ENCODE measurements at regions not wholly inside any gene's neighbourhood (a gene's known extent, or its start where the extent isn't known, plus 50 kb on each side); places are given as distances from the start of the nearest gene placed in this dataset.
"Not testable (repeated sequence)": the region's sequence is repeated elsewhere in the genome, so short reads cannot be mapped to it uniquely, and the experiment has no call there.

DNA sequence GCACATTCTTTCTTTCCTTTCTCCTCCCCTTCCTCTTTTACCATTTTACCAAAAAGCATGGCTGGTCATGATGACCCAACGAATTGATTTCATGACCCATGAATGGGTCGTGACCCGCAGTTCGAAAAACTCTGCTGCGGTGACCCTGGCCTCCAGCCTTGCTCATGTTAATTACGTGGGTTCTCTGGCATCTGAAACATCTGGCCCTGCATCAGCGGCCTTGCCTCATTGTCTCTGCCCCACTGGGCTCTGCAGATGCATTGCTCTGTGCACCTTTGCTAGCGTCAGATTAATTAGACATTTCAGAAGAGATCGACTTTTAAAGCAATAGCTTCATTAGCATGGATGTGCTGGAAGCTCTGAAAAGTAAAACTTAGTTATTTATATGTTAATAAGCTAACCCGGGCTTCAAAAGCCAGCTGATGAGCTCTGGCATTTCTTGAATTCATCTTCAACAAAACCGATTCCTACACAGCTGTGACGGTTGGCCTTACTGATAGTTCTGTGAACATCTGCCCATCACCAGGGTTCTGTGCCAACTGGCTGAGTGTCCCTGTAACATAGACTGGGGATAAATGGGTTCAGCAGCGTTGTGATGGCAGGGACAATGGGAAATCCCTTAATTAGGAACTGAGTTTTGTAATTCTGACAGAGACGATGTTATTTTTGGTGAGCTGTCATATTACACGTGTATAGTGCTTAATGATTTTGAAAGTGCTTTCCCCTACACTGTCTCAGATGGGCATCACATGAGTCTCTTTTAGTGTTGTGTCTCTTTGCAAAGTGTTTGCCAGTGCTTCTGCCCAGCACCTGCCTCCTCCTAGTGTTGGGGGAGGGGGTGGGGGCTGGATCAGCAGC lies 225.9 kb upstream of the EEF2KMT start:
- no peak for DNase-seq (ENCODE audit: insufficient read length, low spot score)
- no peak for TF ChIP-seq POLR2A (IDR thresholded peaks at IDR 0.05; ENCODE audit: low read depth, low read length)
- no peak for FAIRE-seq

DNA sequence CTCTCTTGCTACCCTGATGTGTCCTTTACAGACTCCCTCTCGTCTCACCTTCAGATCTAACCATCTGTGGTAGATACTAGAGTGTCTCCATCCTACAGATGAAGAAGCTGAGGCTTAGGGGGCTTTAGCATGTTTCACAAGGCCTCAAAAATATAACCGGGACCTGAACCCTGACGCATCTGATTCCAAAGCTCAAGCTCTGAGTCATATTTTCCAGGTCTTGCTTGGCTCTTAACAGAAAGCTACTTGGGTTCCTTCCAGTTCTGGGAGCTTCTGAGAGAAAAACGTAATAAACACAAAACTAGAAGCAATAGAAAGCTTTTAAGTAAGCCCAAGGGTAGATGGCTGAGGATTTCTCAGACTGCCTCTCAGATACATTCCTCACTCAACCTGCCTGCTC lies 224.3 kb upstream of the EEF2KMT start:
- no peak for FAIRE-seq
- no peak for TF ChIP-seq POLR2A (IDR thresholded peaks at IDR 0.05; ENCODE audit: low read depth, low read length)
- no peak for DNase-seq (ENCODE audit: insufficient read length, low spot score)

DNA sequence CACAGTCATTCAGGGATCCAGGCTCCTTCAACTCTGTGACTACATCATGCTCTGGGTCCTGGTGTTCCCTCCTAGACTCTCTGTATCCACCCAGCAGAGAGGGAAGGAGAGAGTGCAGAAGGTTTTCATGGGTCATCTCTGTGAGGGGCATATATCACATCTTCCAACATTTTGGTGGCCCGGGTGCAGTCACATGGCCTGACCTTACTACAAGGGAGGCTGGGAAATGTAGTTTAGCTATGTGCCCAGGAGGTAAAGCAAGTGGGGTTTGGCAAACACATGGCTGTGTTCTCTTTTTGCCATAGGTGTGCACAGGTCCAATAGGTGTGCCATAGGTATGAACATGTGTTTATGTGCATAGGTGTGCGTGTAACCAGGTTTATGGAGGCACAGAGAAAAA lies 222.2 kb upstream of the EEF2KMT start:
- FAIRE-seq: no peak
- DNase-seq (ENCODE audit: insufficient read length, low spot score): no peak
- TF ChIP-seq POLR2A (IDR thresholded peaks at IDR 0.05; ENCODE audit: low read depth, low read length): no peak

DNA sequence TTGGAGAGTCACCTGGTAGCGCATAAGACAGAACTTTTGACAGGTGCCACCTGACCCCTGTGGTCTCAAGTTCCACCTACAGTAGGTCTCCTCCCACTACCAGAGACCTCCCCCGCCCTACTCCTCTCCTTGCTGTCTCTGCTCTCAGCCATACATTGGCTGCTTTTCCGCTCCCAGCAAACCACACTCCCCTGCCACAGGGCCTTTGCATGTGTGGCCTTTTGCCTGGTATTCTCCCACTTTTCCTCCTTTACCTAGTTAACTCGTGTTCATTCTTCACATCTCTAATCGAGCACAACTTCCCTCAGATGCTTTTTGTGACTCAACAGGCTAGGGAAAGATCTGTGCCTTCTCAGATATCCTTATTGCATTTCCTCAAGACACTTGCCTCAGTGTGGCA lies 218.3 kb upstream of the EEF2KMT start:
- FAIRE-seq (no peak), DNase-seq (ENCODE audit: insufficient read length, low spot score) (no peak)
- TF ChIP-seq POLR2A (IDR thresholded peaks at IDR 0.05; ENCODE audit: low read depth, low read length): no peak

DNA sequence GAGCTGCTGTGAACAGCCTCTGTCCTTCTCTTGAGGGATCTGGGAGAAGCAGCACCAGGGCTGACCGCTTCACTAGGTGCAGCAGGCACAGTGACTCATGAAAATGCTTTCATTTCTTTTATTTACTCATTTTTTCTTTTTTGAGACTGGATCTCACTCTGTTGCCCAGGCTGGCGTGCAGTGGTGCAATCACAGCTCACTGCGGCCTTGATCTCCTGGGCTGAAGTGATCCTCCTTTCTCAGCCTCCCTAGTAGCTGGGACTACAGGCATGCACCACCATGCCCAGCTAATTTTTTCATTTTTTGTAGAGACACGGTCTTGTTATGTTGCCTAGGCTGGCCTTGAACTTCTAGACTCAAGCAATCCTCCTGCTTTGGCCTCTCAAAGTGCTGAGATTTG lies 216.8 kb upstream of the EEF2KMT start:
- DNase-seq (ENCODE audit: insufficient read length, low spot score): no peak
- no peak for FAIRE-seq
- TF ChIP-seq POLR2A (IDR thresholded peaks at IDR 0.05; ENCODE audit: low read depth, low read length): no peak

GRCh38 chr16:5309946-5310611 lies 212.5 kb upstream of the EEF2KMT start:
- no peak for FAIRE-seq
- no peak for DNase-seq (ENCODE audit: insufficient read length, low spot score)
- no peak for TF ChIP-seq POLR2A (IDR thresholded peaks at IDR 0.05; ENCODE audit: low read depth, low read length)

DNA sequence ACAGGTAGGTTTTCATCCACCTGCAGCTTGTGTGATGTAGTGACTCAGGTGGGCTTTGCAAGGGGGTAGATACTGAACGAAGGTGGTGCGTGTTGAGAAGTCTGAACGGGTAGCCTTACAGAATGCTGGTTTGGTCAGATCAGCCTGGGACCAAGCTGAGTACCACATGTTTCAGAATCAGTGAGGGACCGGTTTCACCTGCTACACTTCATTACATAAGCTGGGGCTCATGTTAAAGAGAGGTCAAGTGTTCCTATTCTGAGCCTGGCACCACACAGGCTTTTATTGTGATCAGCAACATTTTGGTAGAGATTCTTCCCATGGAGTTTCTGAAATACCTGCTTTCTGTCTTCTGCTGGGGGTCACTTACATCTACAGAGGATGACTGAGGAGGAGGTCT lies 207.4 kb upstream of the EEF2KMT start:
- no peak for FAIRE-seq
- no peak for TF ChIP-seq POLR2A (IDR thresholded peaks at IDR 0.05; ENCODE audit: low read depth, low read length)
- no peak for DNase-seq (ENCODE audit: insufficient read length, low spot score)

DNA sequence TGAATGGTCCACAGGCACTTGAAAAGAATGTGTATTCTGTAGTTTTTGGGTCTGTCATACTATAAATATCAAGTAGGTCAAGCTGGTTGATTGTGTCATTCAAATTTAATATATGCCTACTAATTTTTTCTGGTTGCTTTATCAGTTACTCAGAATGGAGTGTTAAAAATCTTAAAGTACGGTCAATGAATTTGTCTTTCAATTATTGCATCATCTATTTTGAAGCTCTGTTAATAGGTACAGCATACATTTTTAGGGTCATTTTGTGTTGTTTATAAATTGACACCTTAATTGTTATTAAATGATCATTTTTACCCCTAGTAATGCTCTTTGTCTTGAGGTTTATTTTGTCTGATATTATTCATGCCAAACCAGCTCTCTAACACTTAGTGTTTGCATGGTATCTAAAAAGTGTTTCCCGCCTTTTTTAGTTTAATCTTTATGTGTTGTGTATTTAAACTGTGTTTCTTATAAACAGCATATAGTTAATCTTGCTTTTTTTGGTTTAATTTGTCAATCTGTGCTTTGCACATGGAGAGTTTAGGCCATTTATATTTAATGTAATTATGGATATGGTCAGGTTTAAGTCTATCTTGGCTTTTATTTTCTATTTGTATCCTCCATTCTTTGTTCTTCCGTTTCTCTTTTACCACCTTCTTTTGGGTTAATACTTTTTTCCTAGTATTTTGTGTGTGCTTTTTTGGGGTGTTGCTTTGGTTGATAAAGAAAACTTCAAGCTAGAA lies 204.9 kb upstream of the EEF2KMT start:
- no peak for TF ChIP-seq POLR2A (IDR thresholded peaks at IDR 0.05; ENCODE audit: low read depth, low read length)
- FAIRE-seq (no peak), DNase-seq (ENCODE audit: insufficient read length, low spot score) (no peak)

DNA sequence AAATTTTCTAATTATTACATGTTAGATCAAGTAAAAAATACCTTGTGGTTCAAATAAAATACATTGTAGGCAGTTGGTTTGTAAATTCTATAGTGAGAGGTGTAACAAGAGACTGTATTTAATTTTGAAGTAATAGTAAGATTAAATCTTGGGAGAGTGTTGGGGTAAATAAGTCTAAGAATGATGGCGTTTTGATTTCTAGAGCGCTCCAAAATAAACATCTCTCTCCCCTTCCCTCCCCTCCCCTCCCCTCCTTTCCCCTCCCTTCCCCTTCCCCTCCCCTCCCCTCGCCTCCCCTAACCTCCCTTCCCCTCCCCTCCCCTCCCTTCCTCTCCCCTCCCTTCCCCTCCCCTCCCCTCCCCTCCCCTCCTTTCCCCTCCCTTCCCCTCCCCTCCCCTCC lies 200.6 kb upstream of the EEF2KMT start:
- DNase-seq (ENCODE audit: insufficient read length, low spot score) (no peak), FAIRE-seq (no peak)
- TF ChIP-seq POLR2A (IDR thresholded peaks at IDR 0.05; ENCODE audit: low read depth, low read length): no peak

- FAIRE-seq: no peak
- TF ChIP-seq POLR2A (IDR thresholded peaks at IDR 0.05; ENCODE audit: low read depth, low read length): no peak
Measured at GRCh38 chr16:5296176-5296575, 198.6 kb upstream of the EEF2KMT start.

GRCh38 chr16:5295304-5295703 lies 197.7 kb upstream of the EEF2KMT start:
- not testable (repeated sequence) for DNase-seq (ENCODE audit: insufficient read length, low spot score); FAIRE-seq

More at GRCh38 chr16:5296176-5296575, 198.6 kb upstream of the EEF2KMT start:
- no peak for DNase-seq (ENCODE audit: insufficient read length, low spot score)

GRCh38 chr16:5282152-5282551 lies 184.6 kb upstream of the EEF2KMT start:
- not testable (repeated sequence) for DNase-seq (ENCODE audit: insufficient read length, low spot score); FAIRE-seq

DNA sequence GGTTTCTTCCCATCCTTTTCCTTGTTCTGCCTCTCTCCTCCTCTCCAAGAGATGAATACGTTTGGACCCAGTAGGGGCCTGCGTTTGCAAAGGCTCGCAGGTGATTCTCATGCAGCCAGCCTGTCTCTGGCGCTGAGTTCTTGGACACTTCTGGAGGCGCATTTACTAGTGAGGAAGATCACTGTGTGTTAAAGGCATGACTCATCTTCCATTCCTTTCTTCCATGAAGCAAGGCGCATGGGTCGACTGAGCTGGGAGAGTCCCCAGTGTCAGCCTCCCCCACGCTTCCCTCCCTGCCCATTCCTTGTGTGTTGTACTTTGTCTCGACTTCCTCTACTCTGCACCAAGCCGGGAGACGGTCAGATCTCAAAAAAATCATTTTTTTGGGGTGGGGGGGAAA lies 159.9 kb upstream of the EEF2KMT start:
- TF ChIP-seq POLR2A (IDR thresholded peaks at IDR 0.05; ENCODE audit: low read depth, low read length): no peak
- DNase-seq (ENCODE audit: insufficient read length, low spot score) (no peak), FAIRE-seq (no peak)

GRCh38 chr16:5252791-5253190 lies 155.2 kb upstream of the EEF2KMT start:
- FAIRE-seq: no peak

DNA sequence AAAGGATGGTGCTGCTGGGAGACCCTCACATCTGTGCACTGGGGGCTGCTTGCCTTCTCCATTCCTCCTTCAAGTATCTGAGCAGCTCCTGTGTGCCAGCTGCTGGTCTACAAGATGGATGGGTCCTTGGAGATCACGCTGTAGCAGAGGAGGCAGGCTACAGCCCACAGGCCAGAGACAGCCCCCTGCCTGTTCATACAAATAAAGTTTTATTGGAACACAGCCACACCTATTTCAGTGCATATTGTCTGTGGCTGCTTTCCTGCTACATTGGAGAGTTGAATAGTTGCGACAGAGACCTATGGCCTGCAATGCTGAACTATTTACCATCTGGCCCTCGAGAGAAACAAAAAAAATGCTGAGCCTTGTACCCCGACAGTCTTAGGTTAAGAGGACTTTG lies 149.8 kb upstream of the EEF2KMT start:
- not testable (repeated sequence) for DNase-seq (ENCODE audit: insufficient read length, low spot score); FAIRE-seq

More at GRCh38 chr16:5252791-5253190, 155.2 kb upstream of the EEF2KMT start:
- TF ChIP-seq POLR2A (IDR thresholded peaks at IDR 0.05; ENCODE audit: low read depth, low read length): no peak
- no peak for DNase-seq (ENCODE audit: insufficient read length, low spot score)

DNA sequence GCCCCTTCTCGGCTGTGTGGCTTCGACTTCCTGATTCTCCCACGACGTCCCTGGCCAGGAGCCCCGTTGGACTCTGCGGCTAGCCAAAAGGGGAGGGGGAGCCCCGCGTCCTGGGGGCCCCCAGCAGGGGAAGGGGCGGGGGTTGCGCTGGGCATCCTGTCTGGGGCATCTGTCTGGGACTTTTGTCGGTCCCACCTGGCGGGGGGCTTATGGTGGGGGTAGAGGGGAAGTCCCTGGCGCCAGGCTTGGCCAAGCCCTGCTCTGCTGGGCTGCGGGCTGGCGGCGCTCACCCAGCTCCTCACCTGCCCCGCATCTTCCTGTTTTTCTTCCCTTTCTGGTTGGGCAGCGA lies 142.7 kb upstream of the EEF2KMT start:
- FAIRE-seq; DNase-seq (ENCODE audit: insufficient read length, low spot score): not testable (repeated sequence)

DNA sequence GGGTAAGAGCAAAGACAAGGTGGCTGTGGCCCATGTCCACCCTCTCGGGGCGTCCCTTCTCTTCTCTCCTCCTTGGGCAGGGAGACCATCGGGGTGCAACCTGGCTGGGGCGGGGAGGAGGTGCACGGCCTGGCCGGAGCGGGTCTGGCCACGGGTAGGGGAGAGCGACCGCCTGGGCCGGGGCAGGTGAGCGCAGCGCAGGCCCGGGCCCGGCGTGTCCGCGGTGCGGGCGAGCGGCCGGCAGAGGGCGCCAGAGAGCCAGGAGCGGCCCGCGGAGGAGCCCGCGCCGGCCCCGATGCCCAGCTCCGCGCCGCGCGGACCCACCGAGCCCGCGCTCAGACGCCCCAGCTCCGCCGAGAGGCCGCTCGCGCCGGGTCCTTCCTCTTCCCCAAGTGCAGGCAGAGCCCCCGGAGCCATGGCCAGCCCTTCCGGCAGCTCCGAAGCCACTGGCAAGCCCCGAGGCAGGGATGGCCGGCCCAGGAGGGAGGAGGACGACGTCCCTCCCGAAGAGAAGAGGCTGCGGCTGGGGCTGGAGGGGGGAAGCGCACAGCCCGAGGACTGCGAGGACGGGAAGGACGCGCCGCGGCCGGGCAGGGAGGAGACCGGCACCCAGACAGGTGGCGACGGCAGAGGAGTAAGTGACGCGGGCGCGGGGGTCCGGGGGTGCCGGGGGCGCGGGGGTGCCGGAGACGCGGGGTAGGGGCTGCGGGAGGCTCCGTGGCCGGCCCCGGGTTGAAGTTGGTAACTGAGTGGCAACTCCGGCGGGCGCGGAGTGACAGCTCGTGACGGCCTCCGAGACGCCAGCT lies 142.1 kb upstream of the EEF2KMT start:
- not testable (repeated sequence) for FAIRE-seq; DNase-seq (ENCODE audit: insufficient read length, low spot score)

Data from H54 (cell line).